ENCODE measurements at regions not wholly inside any gene's neighbourhood (a gene's known extent, or its start where the extent isn't known, plus 50 kb on each side); places are given as distances from the start of the nearest gene placed in this dataset.

GRCh38 chr4:85318415-85318814, 156.5 kb upstream of the ARHGAP24 start:
- H3K27me3 ChIP-seq (ENCODE audit: control insufficient read depth, insufficient read depth, low read length) = no peaks in the 10 kb centered on the region
- no peak overlapping the region for H3K9ac ChIP-seq (ENCODE audit: low read length)
- no peak overlapping the region for H3K27ac ChIP-seq (ENCODE audit: low read depth, low read length)
- H3K9me3 ChIP-seq (ENCODE audit: control insufficient read depth, insufficient read depth, low read depth, low read length) = peaks cover 19% of the 10 kb centered on the region
- H3K4me1 ChIP-seq (ENCODE audit: control insufficient read depth, insufficient read depth, low read length) = no peaks in the 10 kb centered on the region
- H3K36me3 ChIP-seq (ENCODE audit: control insufficient read depth, insufficient read depth, low read length) = no peaks in the 10 kb centered on the region
- no peak overlapping the region for H3K4me3 ChIP-seq (ENCODE audit: low read depth, low read length)

- Histone ChIP-seq H3K4me3 (ENCODE audit: low read depth, low read length) (no peak overlapping the region), H3K9me3 (ENCODE audit: control insufficient read depth, insufficient read depth, low read depth, low read length) (peaks cover 13% of the 10 kb centered on the region), H3K27ac (ENCODE audit: low read depth, low read length) (no peak overlapping the region), H3K4me1 (ENCODE audit: control insufficient read depth, insufficient read depth, low read length) (no peaks in the 10 kb centered on the region), H3K27me3 (ENCODE audit: control insufficient read depth, insufficient read depth, low read length) (no peaks in the 10 kb centered on the region), H3K9ac (ENCODE audit: low read length) (no peak overlapping the region), H3K36me3 (ENCODE audit: control insufficient read depth, insufficient read depth, low read length) (no peaks in the 10 kb centered on the region)
Measured at GRCh38 chr4:85358831-85359230, 116.1 kb upstream of the ARHGAP24 start.

GRCh38 chr4:85362550-85362949, 112.4 kb upstream of the ARHGAP24 start:
- Histone ChIP-seq H3K4me3 (ENCODE audit: low read depth, low read length) (no peak overlapping the region), H3K27me3 (ENCODE audit: control insufficient read depth, insufficient read depth, low read length) (no peaks in the 10 kb centered on the region), H3K4me1 (ENCODE audit: control insufficient read depth, insufficient read depth, low read length) (peaks cover 5% of the 10 kb centered on the region), H3K9me3 (ENCODE audit: control insufficient read depth, insufficient read depth, low read depth, low read length) (peaks cover 13% of the 10 kb centered on the region), H3K27ac (ENCODE audit: low read depth, low read length) (no peak overlapping the region), H3K36me3 (ENCODE audit: control insufficient read depth, insufficient read depth, low read length) (no peaks in the 10 kb centered on the region), H3K9ac (ENCODE audit: low read length) (no peak overlapping the region)

- H3K9me3 ChIP-seq (ENCODE audit: control insufficient read depth, insufficient read depth, low read depth, low read length) = no peaks in the 10 kb centered on the region
- no peak overlapping the region for H3K9ac ChIP-seq (ENCODE audit: low read length)
- H3K27me3 ChIP-seq (ENCODE audit: control insufficient read depth, insufficient read depth, low read length) = no peaks in the 10 kb centered on the region
- no peaks in the 10 kb centered on the region for H3K36me3 ChIP-seq (ENCODE audit: control insufficient read depth, insufficient read depth, low read length)
- H3K27ac ChIP-seq (ENCODE audit: low read depth, low read length) = peak overlapping the region; percentile 65
- H3K4me3 ChIP-seq (ENCODE audit: low read depth, low read length) = no peak overlapping the region
- H3K4me1 ChIP-seq (ENCODE audit: control insufficient read depth, insufficient read depth, low read length) = peaks cover 33% of the 10 kb centered on the region
Measured at GRCh38 chr4:85367815-85368214, 107.1 kb upstream of the ARHGAP24 start.

GRCh38 chr4:85368240-85368639, 106.7 kb upstream of the ARHGAP24 start:
- no peaks in the 10 kb centered on the region for H3K36me3 ChIP-seq (ENCODE audit: control insufficient read depth, insufficient read depth, low read length)
- H3K9ac ChIP-seq (ENCODE audit: low read length) = no peak overlapping the region
- H3K27ac ChIP-seq (ENCODE audit: low read depth, low read length) = peak overlapping the region; percentile 40; the same call in 1 of the 2 replicates

GRCh38 chr4:85368932-85369331, 106.0 kb upstream of the ARHGAP24 start:
- H3K27me3 ChIP-seq (ENCODE audit: control insufficient read depth, insufficient read depth, low read length) = no peaks in the 10 kb centered on the region
- peaks cover 33% of the 10 kb centered on the region for H3K4me1 ChIP-seq (ENCODE audit: control insufficient read depth, insufficient read depth, low read length)
- no peak overlapping the region for H3K9ac ChIP-seq (ENCODE audit: low read length)
- no peaks in the 10 kb centered on the region for H3K36me3 ChIP-seq (ENCODE audit: control insufficient read depth, insufficient read depth, low read length)
- H3K27ac ChIP-seq (ENCODE audit: low read depth, low read length) = no peak overlapping the region
- H3K4me3 ChIP-seq (ENCODE audit: low read depth, low read length) = no peak overlapping the region
- no peaks in the 10 kb centered on the region for H3K9me3 ChIP-seq (ENCODE audit: control insufficient read depth, insufficient read depth, low read depth, low read length)

More at GRCh38 chr4:85368240-85368639, 106.7 kb upstream of the ARHGAP24 start:
- Histone ChIP-seq H3K27me3 (ENCODE audit: control insufficient read depth, insufficient read depth, low read length) (no peaks in the 10 kb centered on the region), H3K4me1 (ENCODE audit: control insufficient read depth, insufficient read depth, low read length) (peaks cover 33% of the 10 kb centered on the region), H3K9me3 (ENCODE audit: control insufficient read depth, insufficient read depth, low read depth, low read length) (no peaks in the 10 kb centered on the region), H3K4me3 (ENCODE audit: low read depth, low read length) (no peak overlapping the region)

- Histone ChIP-seq H3K27ac (ENCODE audit: low read depth, low read length) (no peak overlapping the region), H3K4me1 (ENCODE audit: control insufficient read depth, insufficient read depth, low read length) (peaks cover 33% of the 10 kb centered on the region), H3K27me3 (ENCODE audit: control insufficient read depth, insufficient read depth, low read length) (no peaks in the 10 kb centered on the region), H3K36me3 (ENCODE audit: control insufficient read depth, insufficient read depth, low read length) (no peaks in the 10 kb centered on the region), H3K9ac (ENCODE audit: low read length) (no peak overlapping the region), H3K4me3 (ENCODE audit: low read depth, low read length) (no peak overlapping the region), H3K9me3 (ENCODE audit: control insufficient read depth, insufficient read depth, low read depth, low read length) (no peaks in the 10 kb centered on the region)
Measured at GRCh38 chr4:85369703-85370380, 105.1 kb upstream of the ARHGAP24 start.

- Histone ChIP-seq H3K9me3 (ENCODE audit: control insufficient read depth, insufficient read depth, low read depth, low read length) (no peaks in the 10 kb centered on the region), H3K36me3 (ENCODE audit: control insufficient read depth, insufficient read depth, low read length) (no peaks in the 10 kb centered on the region), H3K4me3 (ENCODE audit: low read depth, low read length) (no peak overlapping the region), H3K27ac (ENCODE audit: low read depth, low read length) (no peak overlapping the region), H3K27me3 (ENCODE audit: control insufficient read depth, insufficient read depth, low read length) (no peaks in the 10 kb centered on the region), H3K9ac (ENCODE audit: low read length) (no peak overlapping the region), H3K4me1 (ENCODE audit: control insufficient read depth, insufficient read depth, low read length) (peaks cover 33% of the 10 kb centered on the region)
Measured at GRCh38 chr4:85370400-85371032, 104.4 kb upstream of the ARHGAP24 start.

- H3K9ac ChIP-seq (ENCODE audit: low read length) = no peak overlapping the region
- peaks cover 24% of the 10 kb centered on the region for H3K4me1 ChIP-seq (ENCODE audit: control insufficient read depth, insufficient read depth, low read length)
- H3K36me3 ChIP-seq (ENCODE audit: control insufficient read depth, insufficient read depth, low read length) = no peaks in the 10 kb centered on the region
- H3K9me3 ChIP-seq (ENCODE audit: control insufficient read depth, insufficient read depth, low read depth, low read length) = no peaks in the 10 kb centered on the region
- H3K4me3 ChIP-seq (ENCODE audit: low read depth, low read length) = no peak overlapping the region
- no peaks in the 10 kb centered on the region for H3K27me3 ChIP-seq (ENCODE audit: control insufficient read depth, insufficient read depth, low read length)
- H3K27ac ChIP-seq (ENCODE audit: low read depth, low read length) = no peak overlapping the region
Measured at GRCh38 chr4:85372966-85373365, 102.0 kb upstream of the ARHGAP24 start.

- H3K27me3 ChIP-seq (ENCODE audit: control insufficient read depth, insufficient read depth, low read length) = no peaks in the 10 kb centered on the region
- H3K36me3 ChIP-seq (ENCODE audit: control insufficient read depth, insufficient read depth, low read length) = no peaks in the 10 kb centered on the region
- H3K9me3 ChIP-seq (ENCODE audit: control insufficient read depth, insufficient read depth, low read depth, low read length) = no peaks in the 10 kb centered on the region
Measured at GRCh38 chr4:85376285-85376684, 98.7 kb upstream of the ARHGAP24 start.

GRCh38 chr4:85381968-85382367, 93.0 kb upstream of the ARHGAP24 start:
- Histone ChIP-seq H3K9ac (ENCODE audit: low read length) (no peak overlapping the region), H3K9me3 (ENCODE audit: control insufficient read depth, insufficient read depth, low read depth, low read length) (no peaks in the 10 kb centered on the region), H3K36me3 (ENCODE audit: control insufficient read depth, insufficient read depth, low read length) (no peaks in the 10 kb centered on the region), H3K4me1 (ENCODE audit: control insufficient read depth, insufficient read depth, low read length) (no peaks in the 10 kb centered on the region), H3K27me3 (ENCODE audit: control insufficient read depth, insufficient read depth, low read length) (no peaks in the 10 kb centered on the region), H3K27ac (ENCODE audit: low read depth, low read length) (no peak overlapping the region), H3K4me3 (ENCODE audit: low read depth, low read length) (no peak overlapping the region)

More at GRCh38 chr4:85376285-85376684, 98.7 kb upstream of the ARHGAP24 start:
- no peak overlapping the region for H3K9ac ChIP-seq (ENCODE audit: low read length)
- no peak overlapping the region for H3K4me3 ChIP-seq (ENCODE audit: low read depth, low read length)
- H3K4me1 ChIP-seq (ENCODE audit: control insufficient read depth, insufficient read depth, low read length) = no peaks in the 10 kb centered on the region
- H3K27ac ChIP-seq (ENCODE audit: low read depth, low read length) = no peak overlapping the region
